Gastroesophageal sphincter (tissue), 3 donors: ENCODE measurements at regions not wholly inside any gene's neighbourhood (a gene's known extent, or its start where the extent isn't known, plus 50 kb on each side); places are given as distances from the start of the nearest gene placed in this dataset.

Experiments used
- POLR2A ChIP-seq, 2 donors: fragments of 450-650 bp; IDR thresholded peaks; one replicate each; pipeline ENCODE4 v1.6.1; 2017; ENCODE audit warnings: antibody characterized with exemption in 2 of 2, mild to moderate bottlenecking in 2 of 2, moderate library complexity in 1 of 2
- POLR2AphosphoS5 ChIP-seq: sonication (generic); formaldehyde crosslinking; IDR thresholded peaks from one replicate; pipeline ENCODE4 v1.6.1; 2017; ENCODE audit warnings: antibody characterized with exemption
- TF ChIP-seq, protein P1 (sequence below), 4 experiments: fragments of 200-600 bp in 2 of 4; fragments of 450-650 bp in 2 of 4; sonication (generic) in 1 of 4; IDR thresholded peaks; one replicate each; pipeline ENCODE4 v1.5.1; 2017 to 2019; ENCODE audit warnings: antibody characterized with exemption in 4 of 4, mild to moderate bottlenecking in 2 of 4, moderate library complexity in 2 of 4

DNA sequence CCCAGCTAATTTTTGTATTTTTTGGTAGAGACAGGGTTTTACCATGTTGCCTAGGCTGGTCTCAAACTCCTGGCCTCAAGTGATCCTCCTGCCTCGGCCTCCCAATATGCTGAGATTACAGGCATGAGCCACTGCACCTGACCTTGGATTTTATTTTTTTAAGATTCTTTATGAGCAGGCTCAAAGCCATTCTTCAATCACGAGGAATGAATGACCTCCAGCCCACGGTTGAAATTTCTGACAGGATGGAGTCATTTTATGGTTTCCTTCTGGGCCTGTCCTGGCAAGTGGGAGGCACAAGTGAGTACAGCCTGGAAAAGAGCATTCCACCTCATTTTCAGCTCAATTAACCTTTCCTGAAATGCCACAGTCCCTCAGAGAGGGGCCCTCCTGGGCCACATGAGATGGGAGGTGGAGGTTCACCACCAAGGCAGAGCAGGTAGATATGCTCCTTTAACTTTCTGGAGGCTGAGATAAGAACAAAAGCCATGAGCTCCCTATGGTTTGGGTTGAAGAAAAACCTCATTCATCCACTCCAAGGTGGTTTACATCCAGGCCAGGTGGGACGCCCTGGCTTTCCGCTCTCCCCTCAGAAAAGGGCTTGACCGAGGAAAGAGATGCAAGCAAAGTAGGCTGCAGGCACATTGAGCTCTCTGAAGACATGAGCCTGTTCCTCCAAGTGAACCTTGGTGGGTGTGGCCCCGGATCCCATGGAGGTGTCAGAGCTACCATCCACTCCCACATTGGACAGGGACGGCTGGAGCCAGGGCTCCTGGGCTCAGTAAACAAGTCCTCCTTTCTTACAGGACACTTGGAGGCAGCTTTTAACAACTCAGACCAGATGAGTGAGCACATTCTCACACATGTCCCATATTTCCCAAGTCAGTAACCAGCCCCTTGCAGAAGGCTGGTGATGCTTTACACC lies 208.5 kb upstream of the SSTR4 start:
- TF ChIP-seq POLR2AphosphoS5, result no peak
- TF ChIP-seq, protein P1, sequence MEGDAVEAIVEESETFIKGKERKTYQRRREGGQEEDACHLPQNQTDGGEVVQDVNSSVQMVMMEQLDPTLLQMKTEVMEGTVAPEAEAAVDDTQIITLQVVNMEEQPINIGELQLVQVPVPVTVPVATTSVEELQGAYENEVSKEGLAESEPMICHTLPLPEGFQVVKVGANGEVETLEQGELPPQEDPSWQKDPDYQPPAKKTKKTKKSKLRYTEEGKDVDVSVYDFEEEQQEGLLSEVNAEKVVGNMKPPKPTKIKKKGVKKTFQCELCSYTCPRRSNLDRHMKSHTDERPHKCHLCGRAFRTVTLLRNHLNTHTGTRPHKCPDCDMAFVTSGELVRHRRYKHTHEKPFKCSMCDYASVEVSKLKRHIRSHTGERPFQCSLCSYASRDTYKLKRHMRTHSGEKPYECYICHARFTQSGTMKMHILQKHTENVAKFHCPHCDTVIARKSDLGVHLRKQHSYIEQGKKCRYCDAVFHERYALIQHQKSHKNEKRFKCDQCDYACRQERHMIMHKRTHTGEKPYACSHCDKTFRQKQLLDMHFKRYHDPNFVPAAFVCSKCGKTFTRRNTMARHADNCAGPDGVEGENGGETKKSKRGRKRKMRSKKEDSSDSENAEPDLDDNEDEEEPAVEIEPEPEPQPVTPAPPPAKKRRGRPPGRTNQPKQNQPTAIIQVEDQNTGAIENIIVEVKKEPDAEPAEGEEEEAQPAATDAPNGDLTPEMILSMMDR (IDR thresholded peaks at IDR 0.05), result no peak
- TF ChIP-seq POLR2A (IDR thresholded peaks at IDR 0.05), result no peak
